HG02588 (cell line): ENCODE measurements at regions not wholly inside any gene's neighbourhood (a gene's known extent, or its start where the extent isn't known, plus 50 kb on each side); places are given as distances from the start of the nearest gene placed in this dataset.

ENCODE experiments used
- ATAC-seq: cut with Tn5 transposase; IDR thresholded peaks from one replicate; pipeline ENCODE4 v1.9.1; 2021; ENCODE audit warnings: mild to moderate bottlenecking, moderate library complexity; ENCODE audit not compliant: unreplicated experiment

DNA sequence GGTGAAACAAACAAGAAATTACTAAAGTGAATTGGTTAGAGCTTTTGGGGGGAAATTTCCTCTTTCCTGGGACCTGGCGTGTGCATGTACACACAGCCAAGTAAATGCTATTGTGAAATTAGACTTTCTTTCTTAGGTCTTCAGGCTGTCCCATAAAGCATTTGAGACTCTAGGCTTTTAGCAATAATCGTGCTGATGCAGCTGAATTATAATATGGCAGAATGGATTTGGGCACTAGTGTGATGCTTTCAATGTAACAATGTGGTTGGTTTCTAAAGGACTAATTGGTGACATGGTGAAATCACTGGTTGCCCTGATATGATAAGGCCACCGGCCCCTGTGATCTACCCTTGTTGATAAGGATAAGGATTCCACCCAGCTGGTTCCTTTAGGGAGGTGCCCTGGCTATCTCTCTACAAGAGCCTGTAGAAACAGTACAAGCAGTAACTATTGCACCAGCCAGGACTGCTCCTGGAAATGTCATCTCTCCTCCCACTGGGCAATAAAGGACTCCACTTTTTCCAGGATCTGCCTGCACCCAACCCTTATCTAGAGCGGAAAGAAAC, 164.1 kb downstream of the TFAP2A start:
- ATAC-seq, result no peak

- ATAC-seq, result no peak
Measured at GRCh38 chr6:10248378-10248843, 166.5 kb downstream of the TFAP2A start.

GRCh38 chr6:10237298-10238038, 177.4 kb downstream of the TFAP2A start:
- ATAC-seq, result no peak

- ATAC-seq, result no peak
Measured at GRCh38 chr6:10235344-10235743, 179.5 kb downstream of the TFAP2A start.

DNA sequence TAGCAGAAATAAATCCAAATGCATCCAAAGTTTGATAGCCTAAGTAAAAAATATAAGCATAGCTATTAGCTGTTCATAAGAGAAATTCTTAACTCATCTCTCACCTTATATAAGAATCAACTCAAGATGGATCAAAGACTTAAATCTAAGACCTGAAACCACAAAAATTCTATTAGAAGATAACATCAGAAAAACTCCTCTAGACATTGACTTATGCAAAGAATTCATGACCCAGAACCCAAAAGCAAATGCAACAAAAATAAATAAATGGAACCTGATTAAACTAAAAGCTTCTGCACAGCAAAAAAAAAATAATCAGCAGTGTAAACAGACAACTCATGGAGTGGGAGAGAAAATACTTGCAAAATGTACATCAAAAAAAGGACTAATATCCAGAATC, 184.3 kb downstream of the TFAP2A start:
- ATAC-seq, result no peak

DNA sequence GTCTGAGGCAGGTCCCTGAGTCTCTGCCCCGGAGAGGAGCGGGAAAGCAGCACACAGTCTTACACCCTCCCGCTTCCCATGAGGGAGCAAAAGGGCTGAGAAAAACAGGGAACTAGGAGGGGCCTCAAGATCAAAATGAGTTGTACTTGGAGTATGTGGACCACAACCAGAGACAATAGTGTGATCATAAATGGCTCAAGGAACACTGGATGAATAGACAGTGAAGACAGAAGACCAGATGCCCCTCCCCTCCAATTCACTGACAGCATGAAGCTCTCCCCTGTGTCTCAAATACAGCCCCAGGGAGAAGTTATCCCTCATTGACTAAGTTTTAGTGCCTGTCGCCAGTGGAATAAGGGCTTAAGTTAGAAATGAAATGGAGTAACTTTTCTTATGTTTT, 191.0 kb downstream of the TFAP2A start:
- no peak for ATAC-seq

DNA sequence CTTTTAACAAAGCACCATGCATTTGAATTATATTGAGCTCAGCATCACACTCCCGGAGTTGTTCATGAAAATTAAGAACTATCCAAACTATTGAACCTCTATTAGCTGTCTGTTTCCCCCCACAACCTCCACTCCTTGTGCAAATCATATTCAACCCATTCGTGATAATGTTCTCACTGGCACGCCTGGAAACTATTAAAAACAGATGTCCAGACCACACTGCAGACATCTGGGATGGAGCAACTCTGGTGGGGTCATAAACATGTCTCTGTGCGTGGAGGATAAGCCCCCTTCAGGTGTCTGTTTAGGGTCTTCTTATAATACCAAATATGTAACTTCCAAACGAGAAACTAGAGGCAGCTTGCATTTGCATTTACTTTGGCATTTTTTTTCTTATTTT, 193.7 kb downstream of the TFAP2A start:
- no peak for ATAC-seq

DNA sequence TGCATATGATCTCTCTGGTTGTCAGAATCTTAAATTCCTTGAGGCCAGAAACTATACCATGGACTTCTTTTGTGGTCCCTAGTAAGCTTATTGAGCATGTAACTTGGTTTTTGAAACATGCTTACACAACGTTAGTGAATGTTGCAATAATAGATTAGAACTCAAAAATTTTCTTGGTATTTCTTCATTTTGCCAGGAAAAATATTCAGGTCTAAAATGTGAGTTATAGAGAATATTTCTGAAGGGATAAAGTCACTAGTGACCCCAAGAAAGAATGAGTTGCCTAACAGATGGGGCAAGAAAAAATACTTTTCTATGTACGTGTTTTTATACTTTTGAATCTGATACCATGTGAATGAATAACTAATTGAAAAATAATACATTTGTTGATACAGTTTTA, 195.4 kb downstream of the TFAP2A start:
- no peak for ATAC-seq

- no peak for ATAC-seq
Measured at GRCh38 chr6:10217111-10217510, 197.8 kb downstream of the TFAP2A start.

DNA sequence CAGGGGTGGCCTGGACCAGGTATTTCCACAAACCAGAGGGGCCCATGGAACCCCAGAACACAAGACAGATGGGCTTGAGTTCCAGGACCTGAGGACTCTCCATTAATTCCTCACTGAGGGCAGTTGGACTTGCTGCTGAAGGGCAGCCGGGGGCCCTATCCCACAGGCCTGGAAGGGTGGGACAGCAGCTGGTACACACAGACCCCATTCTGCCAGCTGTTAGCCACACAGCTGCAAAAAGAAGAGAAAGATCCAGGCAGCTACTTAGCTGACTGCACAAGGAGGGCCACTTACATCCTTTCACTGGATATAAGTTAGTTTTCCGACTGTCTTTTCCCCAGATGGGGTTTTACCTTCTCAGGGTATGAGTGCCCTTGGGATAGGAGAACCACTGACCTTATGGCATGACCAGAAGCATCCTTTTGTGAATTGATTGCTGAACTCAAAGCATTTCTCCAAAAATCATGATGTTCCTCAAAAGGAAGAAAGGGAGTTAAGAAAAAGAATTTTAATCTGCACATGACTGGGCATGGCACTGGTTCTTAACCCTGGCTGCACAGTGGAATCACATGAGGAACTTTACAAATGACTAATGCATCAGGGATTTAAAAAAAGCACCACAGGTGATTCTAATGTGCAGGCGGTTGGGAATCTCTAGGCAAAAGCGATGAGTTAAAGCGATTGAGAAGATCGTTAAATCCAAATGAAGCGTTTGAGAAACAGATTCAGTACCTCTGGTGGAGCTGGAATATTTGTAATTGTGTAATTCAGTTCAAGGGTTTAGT, 199.4 kb downstream of the TFAP2A start:
- ATAC-seq, result no peak

DNA sequence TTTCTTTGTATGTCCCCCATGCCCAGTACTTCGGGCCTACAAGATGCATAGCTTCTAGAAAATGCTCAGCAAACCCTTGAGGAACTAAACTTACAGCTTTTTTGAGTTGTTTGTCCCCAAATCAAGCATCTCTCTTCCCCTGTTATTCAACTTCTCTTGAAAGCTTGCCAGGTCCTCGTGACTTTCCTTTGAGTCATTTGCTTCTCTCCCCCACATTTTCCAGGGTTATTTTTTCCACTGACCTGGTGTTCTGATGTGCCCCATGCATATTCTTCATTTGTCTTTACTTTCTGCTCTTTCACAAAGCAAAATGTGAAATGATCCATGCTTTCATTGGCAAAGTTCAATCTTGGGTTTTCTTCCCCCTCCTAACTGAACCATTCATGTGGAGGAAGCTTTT, 204.8 kb downstream of the TFAP2A start:
- ATAC-seq, result no peak

- ATAC-seq, result no peak
Measured at GRCh38 chr6:10205892-10206291, 209.0 kb downstream of the TFAP2A start.

GRCh38 chr6:10205120-10205519, 209.8 kb downstream of the TFAP2A start:
- ATAC-seq, result no peak

DNA sequence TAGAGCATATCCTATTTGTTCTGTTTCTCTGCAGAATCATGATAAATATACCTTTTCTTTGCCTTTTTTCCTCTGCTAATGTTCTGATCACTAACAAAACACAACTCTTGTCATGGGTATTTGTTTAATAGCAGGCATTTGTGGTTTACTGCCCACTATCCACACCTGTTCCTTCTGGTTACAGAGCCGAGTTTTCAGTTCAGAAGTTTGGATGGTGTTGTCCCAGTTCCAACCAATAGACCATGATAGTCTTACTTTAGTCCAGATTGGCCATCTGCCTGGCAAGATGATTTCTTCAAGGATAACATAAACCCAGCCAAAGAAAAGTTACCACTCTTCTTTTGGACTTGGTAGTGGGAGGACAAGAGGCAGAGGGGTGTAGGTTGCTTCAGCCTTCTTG, 211.2 kb downstream of the TFAP2A start:
- no peak for ATAC-seq

- ATAC-seq, result no peak
Measured at GRCh38 chr6:10202581-10202980, 212.3 kb downstream of the TFAP2A start.

DNA sequence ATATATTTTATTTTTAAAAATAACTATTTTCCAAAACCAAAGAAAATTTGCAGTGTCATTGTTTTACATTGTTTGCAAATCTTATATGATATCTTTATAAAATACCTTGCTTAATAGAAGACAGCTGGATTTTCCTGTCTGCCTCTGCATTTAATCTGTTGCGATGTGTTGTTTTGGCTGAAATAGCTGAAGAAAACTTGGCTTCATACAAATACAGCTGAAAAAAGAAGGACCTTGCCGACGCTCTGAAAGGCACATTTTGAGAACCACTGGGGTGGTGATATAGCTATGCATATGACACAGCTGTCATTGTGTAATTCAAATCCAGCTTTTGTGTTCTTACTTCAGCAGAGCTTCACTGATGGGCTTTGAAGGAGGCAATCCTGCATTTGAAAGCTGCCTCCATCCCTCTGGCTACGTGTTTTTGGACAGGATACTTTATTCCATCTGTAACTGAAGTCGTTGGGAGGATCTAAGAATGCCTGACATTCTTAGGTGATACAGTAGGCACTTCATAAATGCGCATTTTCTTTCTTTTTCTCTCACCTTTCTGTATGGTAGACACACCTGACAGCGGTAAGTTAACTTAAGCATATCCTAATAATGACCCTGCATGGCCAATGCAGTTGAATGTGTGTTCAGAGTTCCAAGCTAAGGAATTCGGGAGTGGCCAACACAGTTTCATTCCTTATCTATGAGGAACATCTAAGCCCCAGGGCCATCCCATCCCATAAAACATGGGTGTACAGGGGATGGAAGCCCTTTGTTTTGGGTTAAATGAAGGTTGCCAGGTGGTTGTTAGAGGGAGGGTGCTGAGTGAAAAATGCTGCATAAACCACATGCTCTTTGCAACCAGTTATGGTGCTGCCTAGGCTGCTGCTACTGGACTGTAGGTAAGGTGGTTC, 213.0 kb downstream of the TFAP2A start:
- no peak for ATAC-seq

DNA sequence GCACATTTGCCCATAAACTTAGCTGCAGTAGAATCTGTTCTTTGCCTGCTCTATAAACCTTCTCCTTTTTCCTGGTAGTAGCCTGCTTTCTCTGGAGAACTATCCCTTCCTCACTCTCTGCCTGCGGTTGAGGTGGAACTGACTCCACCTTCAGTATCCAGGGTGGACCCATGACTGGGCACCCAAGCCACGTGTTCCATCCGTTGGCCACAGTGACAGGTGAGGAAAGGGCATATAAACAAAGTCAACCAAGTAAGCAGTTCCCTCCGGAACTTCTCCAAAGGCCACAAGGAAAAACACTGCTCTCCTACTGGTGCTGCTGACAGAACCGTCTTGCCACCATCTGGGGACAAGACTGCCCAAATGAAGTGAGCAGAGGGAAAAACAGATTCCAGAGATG, 218.8 kb downstream of the TFAP2A start:
- ATAC-seq, result no peak

DNA sequence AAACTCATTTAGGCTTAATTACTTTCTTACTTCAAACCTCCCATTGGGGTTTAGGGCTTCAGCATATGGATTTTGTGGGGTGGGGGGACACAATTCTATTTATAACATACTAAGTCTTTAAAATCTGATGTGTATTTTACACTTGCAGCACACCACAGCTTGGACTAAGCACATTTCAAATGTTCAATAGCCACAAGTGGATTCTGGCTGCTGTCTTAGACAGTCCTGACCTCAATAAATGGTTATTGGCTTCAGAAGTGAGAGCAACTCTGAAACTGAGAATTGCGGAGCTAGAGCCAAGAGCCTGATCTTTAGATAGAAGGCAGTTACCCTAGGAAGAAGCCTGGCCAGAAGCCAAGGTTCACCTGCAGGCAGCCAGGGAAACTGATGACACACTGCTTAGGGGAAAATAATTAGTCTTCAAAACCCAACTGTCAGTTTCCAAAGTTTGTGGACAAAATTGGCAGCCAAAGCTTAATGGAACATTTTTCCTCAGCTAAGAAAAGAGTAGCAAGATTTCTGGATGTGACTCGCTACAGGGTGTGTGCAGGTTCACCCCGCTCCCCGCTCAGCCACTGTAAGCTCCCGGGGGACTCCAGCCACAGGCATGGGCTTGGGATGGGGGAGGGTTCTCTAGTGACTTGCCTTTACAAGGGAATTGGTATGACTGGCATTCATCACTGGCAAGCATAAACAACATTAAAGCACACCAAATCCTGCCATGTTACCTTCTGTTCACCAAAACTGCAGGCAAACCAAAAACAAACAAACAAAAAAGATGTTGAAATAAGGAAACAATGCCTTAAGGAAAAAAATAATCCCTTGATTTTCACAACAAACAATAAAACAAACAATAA, 219.8 kb downstream of the TFAP2A start:
- ATAC-seq, result no peak

GRCh38 chr6:10193321-10193720, 221.6 kb downstream of the TFAP2A start:
- ATAC-seq, result no peak

- no peak for ATAC-seq
Measured at GRCh38 chr6:10190042-10190441, 224.8 kb downstream of the TFAP2A start.
